GM13976 (cell line): ENCODE measurements at regions not wholly inside any gene's neighbourhood (a gene's known extent, or its start where the extent isn't known, plus 50 kb on each side); places are given as distances from the start of the nearest gene placed in this dataset.

Source experiments
- DNase-seq: peaks from one replicate; pipeline ENCODE4 v3.0.0; 2012; ENCODE audit warnings: low spot score
- CTCF ChIP-seq: IDR thresholded peaks from 2 replicates; pipeline ENCODE4 v1.5.1; 2012; ENCODE audit warnings: borderline replicate concordance, mild to moderate bottlenecking; ENCODE audit not compliant: insufficient read depth; ENCODE audit errors: extremely low read depth, missing control alignments, control extremely low read depth
- in situ Hi-C: fragments of 300-500 bp; cut with MboI; formaldehyde crosslinking; loops from one replicate; pipeline ENCODE4 v1.12.0; 2022; ENCODE audit warnings: low sequenced_read_pairs, mixed read lengths, inconsistent platforms; ENCODE audit not compliant: unreplicated experiment

- TF ChIP-seq CTCF = no peak
- in situ Hi-C loops = no loop called here
- DNase-seq = no peak
Observed at GRCh38 chr4:104589264-104589868, 94.7 kb upstream of the CXXC4 start.

- in situ Hi-C loops = no loop called here
- no peak for TF ChIP-seq CTCF
- DNase-seq = no peak
Observed at GRCh38 chr4:104591510-104591911, 96.8 kb upstream of the CXXC4 start.

GRCh38 chr4:104592183-104592582 is 97.5 kb upstream of the CXXC4 start:
- in situ Hi-C loops = no loop called here
- no peak for TF ChIP-seq CTCF
- DNase-seq = no peak

GRCh38 chr4:104593019-104593418 is 98.3 kb upstream of the CXXC4 start:
- no peak for DNase-seq
- no peak for TF ChIP-seq CTCF
- in situ Hi-C loops = no loop called here

DNA sequence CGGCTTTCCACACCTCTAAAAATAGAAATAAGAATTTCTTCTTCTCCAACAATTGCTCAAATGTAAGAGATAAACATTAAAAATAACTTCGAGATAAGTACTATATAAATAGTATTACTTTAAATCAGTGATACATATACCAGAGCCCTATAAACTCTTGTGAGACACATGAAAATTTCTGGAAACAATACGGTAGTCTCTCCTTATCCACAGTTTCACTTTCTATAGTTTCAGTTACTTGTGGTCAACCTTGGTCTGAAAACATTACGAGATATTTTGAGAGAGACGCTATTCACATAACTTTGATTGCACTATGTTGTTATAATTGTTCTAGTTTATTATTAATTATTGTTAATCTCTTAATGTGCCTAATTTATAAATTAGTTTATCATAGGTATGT is 101.5 kb upstream of the CXXC4 start:
- TF ChIP-seq CTCF = no peak
- DNase-seq = no peak
- in situ Hi-C loops = no loop called here

GRCh38 chr4:104615496-104615895 is 120.8 kb upstream of the CXXC4 start:
- DNase-seq = no peak
- in situ Hi-C loops = no loop called here
- TF ChIP-seq CTCF = no peak

GRCh38 chr4:104615926-104616325 is 121.2 kb upstream of the CXXC4 start:
- in situ Hi-C loops = no loop called here
- no peak for DNase-seq
- no peak for TF ChIP-seq CTCF
